Natural killer cell treated with Interleukin-12 subunit alpha and Interleukin-12 subunit beta and Interleukin-15 and Interleukin-18, amount 100 ng/mL, for 72 hours (primary cell): ENCODE measurements at regions not wholly inside any gene's neighbourhood (a gene's known extent, or its start where the extent isn't known, plus 50 kb on each side); places are given as distances from the start of the nearest gene placed in this dataset.

ENCODE experiments used
- ATAC-seq, 2 donors: fragments of 150-1000 bp; cut with Tn5 transposase in 1 of 2; sonication (Bioruptor Pico), chemical (Tn5 transposase) in 1 of 2; 2 replicates each; pipeline ENCODE4 v1.10.0; 2021
- DNase-seq: peaks from one replicate; pipeline ENCODE4 v3.0.0; 2022; ENCODE audit warnings: low spot score
- H3K27ac Mint-ChIP-seq, 2 donors: 1 replicate in 1 of 2; 2 replicates in 1 of 2; pipeline ENCODE4 v1.8.0; 2022; ENCODE audit warnings: mixed read lengths in 2 of 2, mild to moderate bottlenecking in 1 of 2, moderate library complexity in 1 of 2
- H3K27me3 Mint-ChIP-seq, 2 donors: 1 replicate in 1 of 2; 2 replicates in 1 of 2; pipeline ENCODE4 v1.8.0; 2022; ENCODE audit warnings: mixed read lengths in 2 of 2
- H3K36me3 Mint-ChIP-seq: one replicate; pipeline ENCODE4 v1.8.0; 2022; ENCODE audit warnings: mixed read lengths
- H3K4me1 Mint-ChIP-seq, 2 donors: 1 replicate in 1 of 2; 2 replicates in 1 of 2; pipeline ENCODE4 v1.8.0; 2022; ENCODE audit warnings: low read depth in 2 of 2, mixed read lengths in 2 of 2, mild to moderate bottlenecking in 1 of 2
- H3K4me3 Mint-ChIP-seq: one replicate; pipeline ENCODE4 v1.8.0; 2022; ENCODE audit warnings: mixed read lengths
- H3K9me3 Mint-ChIP-seq: 2 replicates; pipeline ENCODE4 v1.8.0; 2022; ENCODE audit warnings: mixed read lengths

- Mint-ChIP-seq H3K4me3 (no peak overlapping the region), H3K9me3 (no peaks in the 10 kb centered on the region), H3K27me3 (no peaks in the 10 kb centered on the region), H3K27ac (no peak overlapping the region), H3K4me1 (no peaks in the 10 kb centered on the region), H3K36me3 (peaks cover 14% of the 10 kb centered on the region)
- DNase-seq = no peak
- no peak for ATAC-seq
Observed at GRCh38 chr5:116389601-116390000, 185.0 kb downstream of the SEMA6A start.

- Mint-ChIP-seq H3K36me3 (peaks cover 14% of the 10 kb centered on the region), H3K4me1 (no peaks in the 10 kb centered on the region), H3K27ac (no peak overlapping the region), H3K27me3 (no peaks in the 10 kb centered on the region), H3K4me3 (no peak overlapping the region), H3K9me3 (no peaks in the 10 kb centered on the region)
- DNase-seq = no peak
- no peak for ATAC-seq
Observed at GRCh38 chr5:116388564-116389258, 185.9 kb downstream of the SEMA6A start.

GRCh38 chr5:116387738-116388137 lies 186.9 kb downstream of the SEMA6A start:
- no peak for DNase-seq
- Mint-ChIP-seq H3K27me3 (no peaks in the 10 kb centered on the region), H3K4me1 (no peaks in the 10 kb centered on the region), H3K9me3 (no peaks in the 10 kb centered on the region), H3K27ac (no peak overlapping the region), H3K4me3 (no peak overlapping the region), H3K36me3 (peaks cover 14% of the 10 kb centered on the region)
- no peak for ATAC-seq

- DNase-seq (no peak), ATAC-seq (no peak)
- Mint-ChIP-seq H3K4me3 (no peak overlapping the region), H3K27me3 (no peaks in the 10 kb centered on the region), H3K4me1 (no peaks in the 10 kb centered on the region), H3K36me3 (peaks cover 10% of the 10 kb centered on the region), H3K9me3 (no peaks in the 10 kb centered on the region), H3K27ac (no peak overlapping the region)
Observed at GRCh38 chr5:116386633-116387032, 188.0 kb downstream of the SEMA6A start.

GRCh38 chr5:116382874-116383266 lies 191.8 kb downstream of the SEMA6A start:
- Mint-ChIP-seq H3K36me3 (peaks cover 10% of the 10 kb centered on the region), H3K9me3 (no peaks in the 10 kb centered on the region), H3K4me1 (peaks cover 0 to 4% of the 10 kb centered on the region in 2 donors), H3K27me3 (no peaks in the 10 kb centered on the region), H3K4me3 (no peak overlapping the region), H3K27ac (no peak overlapping the region)
- no peak for ATAC-seq
- DNase-seq = no peak

- Mint-ChIP-seq H3K27me3 (no peaks in the 10 kb centered on the region), H3K4me1 (peaks cover 0 to 4% of the 10 kb centered on the region in 2 donors), H3K27ac (no peak overlapping the region), H3K36me3 (peaks cover 10% of the 10 kb centered on the region), H3K4me3 (no peak overlapping the region), H3K9me3 (no peaks in the 10 kb centered on the region)
- DNase-seq = no peak
- ATAC-seq = no peak
Observed at GRCh38 chr5:116382032-116382873, 192.4 kb downstream of the SEMA6A start.

- Mint-ChIP-seq H3K4me3 (no peak overlapping the region), H3K27ac (peak overlapping the region in 1 of 2 donors; percentile 20), H3K9me3 (no peaks in the 10 kb centered on the region), H3K27me3 (no peaks in the 10 kb centered on the region), H3K36me3 (peaks cover 7% of the 10 kb centered on the region), H3K4me1 (peaks cover 0 to 4% of the 10 kb centered on the region in 2 donors)
- no peak for DNase-seq
- no peak for ATAC-seq
Observed at GRCh38 chr5:116381201-116381600, 193.4 kb downstream of the SEMA6A start.

- peaks cover under 1% of the 10 kb centered on the region for H3K36me3 Mint-ChIP-seq
- H3K4me3 Mint-ChIP-seq = no peak overlapping the region
Observed at GRCh38 chr5:116380621-116381020, 194.0 kb downstream of the SEMA6A start.

GRCh38 chr5:116379306-116379705 lies 195.3 kb downstream of the SEMA6A start:
- no peaks in the 10 kb centered on the region for H3K9me3 Mint-ChIP-seq
- H3K4me1 Mint-ChIP-seq = peaks cover 0 to 4% of the 10 kb centered on the region in 2 donors
- no peak overlapping the region for H3K27ac Mint-ChIP-seq
- H3K4me3 Mint-ChIP-seq = no peak overlapping the region
- no peaks in the 10 kb centered on the region for H3K27me3 Mint-ChIP-seq
- DNase-seq (no peak), ATAC-seq (no peak)
- H3K36me3 Mint-ChIP-seq = no peaks in the 10 kb centered on the region

More at GRCh38 chr5:116380621-116381020, 194.0 kb downstream of the SEMA6A start:
- Mint-ChIP-seq H3K4me1 (peaks cover 0 to 4% of the 10 kb centered on the region in 2 donors), H3K27me3 (no peaks in the 10 kb centered on the region), H3K9me3 (no peaks in the 10 kb centered on the region), H3K27ac (peak overlapping the region in 1 of 2 donors; percentile 20)
- ATAC-seq (no peak), DNase-seq (no peak)

- H3K36me3 Mint-ChIP-seq = no peaks in the 10 kb centered on the region
- no peak for ATAC-seq
- DNase-seq = no peak
- H3K4me1 Mint-ChIP-seq = peaks cover 0 to 6% of the 10 kb centered on the region in 2 donors
- no peak overlapping the region for H3K4me3 Mint-ChIP-seq
- H3K27me3 Mint-ChIP-seq = no peaks in the 10 kb centered on the region
- no peak overlapping the region for H3K27ac Mint-ChIP-seq
- no peaks in the 10 kb centered on the region for H3K9me3 Mint-ChIP-seq
Observed at GRCh38 chr5:116378777-116379121, 195.9 kb downstream of the SEMA6A start.

GRCh38 chr5:116378007-116378776 lies 196.4 kb downstream of the SEMA6A start:
- no peak overlapping the region for H3K27ac Mint-ChIP-seq
- ATAC-seq (peak in 1 of 2 donors; percentile 31), DNase-seq (no peak)
- no peak overlapping the region for H3K4me3 Mint-ChIP-seq
- H3K9me3 Mint-ChIP-seq = no peaks in the 10 kb centered on the region
- peaks cover 0 to 12% of the 10 kb centered on the region in 2 donors for H3K4me1 Mint-ChIP-seq
- no peaks in the 10 kb centered on the region for H3K36me3 Mint-ChIP-seq
- no peaks in the 10 kb centered on the region for H3K27me3 Mint-ChIP-seq

GRCh38 chr5:116377276-116378006 lies 197.2 kb downstream of the SEMA6A start:
- H3K4me1 Mint-ChIP-seq = peaks cover 0 to 19% of the 10 kb centered on the region in 2 donors
- H3K27me3 Mint-ChIP-seq = no peaks in the 10 kb centered on the region
- H3K9me3 Mint-ChIP-seq = no peaks in the 10 kb centered on the region
- ATAC-seq (no peak), DNase-seq (no peak)
- no peak overlapping the region for H3K4me3 Mint-ChIP-seq
- no peaks in the 10 kb centered on the region for H3K36me3 Mint-ChIP-seq
- no peak overlapping the region for H3K27ac Mint-ChIP-seq

- Mint-ChIP-seq H3K27me3 (no peaks in the 10 kb centered on the region), H3K36me3 (no peaks in the 10 kb centered on the region), H3K4me1 (peaks cover 0 to 23% of the 10 kb centered on the region in 2 donors), H3K4me3 (no peak overlapping the region), H3K27ac (no peak overlapping the region), H3K9me3 (no peaks in the 10 kb centered on the region)
- no peak for ATAC-seq
- no peak for DNase-seq
Observed at GRCh38 chr5:116375926-116376325, 198.7 kb downstream of the SEMA6A start.
